Esophagus muscularis mucosa (tissue), 4 donors: ENCODE measurements at regions not wholly inside any gene's neighbourhood (a gene's known extent, or its start where the extent isn't known, plus 50 kb on each side); places are given as distances from the start of the nearest gene placed in this dataset.
A peak's percentile ranks its signal among the peaks of the same experiment; 100 is the strongest.
"Not testable (repeated sequence)": the region's sequence is repeated elsewhere in the genome, so short reads cannot be mapped to it uniquely, and the experiment has no call there.

ENCODE experiments used
- DNase-seq: peaks from one replicate; pipeline ENCODE4 v3.0.0-alpha.2; 2017; ENCODE audit errors: extremely low spot score
- H3K27ac ChIP-seq, 4 donors: fragments of 200-600 bp; sonication (generic); replicated peaks in 1 of 4; 1 replicate in 3 of 4; 2 replicates in 1 of 4; pipeline ENCODE4 v1.5.1; 2016 to 2019; ENCODE audit warnings: mild to moderate bottlenecking in 1 of 4
- H3K27me3 ChIP-seq, 4 donors: fragments of 200-600 bp; sonication (generic); one replicate each; pipeline versions ENCODE4 v1.5.1 to v1.6.0; 2016 to 2019
- H3K36me3 ChIP-seq, 4 donors: fragments of 200-600 bp; sonication (generic); one replicate each; pipeline ENCODE4 v1.5.1; 2016 to 2019
- H3K4me1 ChIP-seq, 4 donors: fragments of 200-600 bp; sonication (generic); one replicate each; pipeline ENCODE4 v1.5.1; 2016 to 2019
- H3K4me3 ChIP-seq, 4 donors: fragments of 200-600 bp; sonication (generic); 1 replicate in 2 of 4; 2 replicates in 2 of 4; pipeline ENCODE4 v1.5.1; 2016 to 2019; ENCODE audit warnings: mild to moderate bottlenecking in 4 of 4, moderate library complexity in 1 of 4
- H3K9me3 ChIP-seq, 4 donors: fragments of 200-600 bp; sonication (generic); 1 replicate in 3 of 4; 2 replicates in 1 of 4; pipeline ENCODE4 v1.5.1; 2016 to 2019
- EP300 ChIP-seq: sonication (generic); formaldehyde crosslinking; IDR thresholded peaks from one replicate; pipeline ENCODE4 v1.6.1; 2017; ENCODE audit warnings: antibody characterized with exemption
- POLR2A ChIP-seq: fragments of 450-650 bp; IDR thresholded peaks from one replicate; pipeline ENCODE4 v1.6.1; 2017; ENCODE audit warnings: antibody characterized with exemption, moderate library complexity, mild to moderate bottlenecking, low read depth
- POLR2AphosphoS5 ChIP-seq, 2 donors: sonication (generic); formaldehyde crosslinking; IDR thresholded peaks; one replicate each; pipeline ENCODE4 v1.6.1; 2017; ENCODE audit warnings: antibody characterized with exemption in 2 of 2
- WGBS: methylation state at CpG from one replicate; pipeline ENCODE4 v1.1.5; 2018; 5-methylcytosine and 5-hydroxymethylcytosine counted together
- intact Hi-C: fragments of 100-400 bp; cut with DNase I; formaldehyde crosslinking; loops from one replicate; pipeline ENCODE4 v1.15.1; 2023
- TF ChIP-seq, protein P1 (sequence below), 3 experiments: fragments of 200-600 bp in 2 of 3; fragments of 450-650 bp in 1 of 3; sonication (generic) in 2 of 3; IDR thresholded peaks; one replicate each; pipeline ENCODE4 v1.5.1; 2017 to 2019; ENCODE audit warnings: antibody characterized with exemption in 3 of 3, mild to moderate bottlenecking in 2 of 3, moderate library complexity in 1 of 3

DNA sequence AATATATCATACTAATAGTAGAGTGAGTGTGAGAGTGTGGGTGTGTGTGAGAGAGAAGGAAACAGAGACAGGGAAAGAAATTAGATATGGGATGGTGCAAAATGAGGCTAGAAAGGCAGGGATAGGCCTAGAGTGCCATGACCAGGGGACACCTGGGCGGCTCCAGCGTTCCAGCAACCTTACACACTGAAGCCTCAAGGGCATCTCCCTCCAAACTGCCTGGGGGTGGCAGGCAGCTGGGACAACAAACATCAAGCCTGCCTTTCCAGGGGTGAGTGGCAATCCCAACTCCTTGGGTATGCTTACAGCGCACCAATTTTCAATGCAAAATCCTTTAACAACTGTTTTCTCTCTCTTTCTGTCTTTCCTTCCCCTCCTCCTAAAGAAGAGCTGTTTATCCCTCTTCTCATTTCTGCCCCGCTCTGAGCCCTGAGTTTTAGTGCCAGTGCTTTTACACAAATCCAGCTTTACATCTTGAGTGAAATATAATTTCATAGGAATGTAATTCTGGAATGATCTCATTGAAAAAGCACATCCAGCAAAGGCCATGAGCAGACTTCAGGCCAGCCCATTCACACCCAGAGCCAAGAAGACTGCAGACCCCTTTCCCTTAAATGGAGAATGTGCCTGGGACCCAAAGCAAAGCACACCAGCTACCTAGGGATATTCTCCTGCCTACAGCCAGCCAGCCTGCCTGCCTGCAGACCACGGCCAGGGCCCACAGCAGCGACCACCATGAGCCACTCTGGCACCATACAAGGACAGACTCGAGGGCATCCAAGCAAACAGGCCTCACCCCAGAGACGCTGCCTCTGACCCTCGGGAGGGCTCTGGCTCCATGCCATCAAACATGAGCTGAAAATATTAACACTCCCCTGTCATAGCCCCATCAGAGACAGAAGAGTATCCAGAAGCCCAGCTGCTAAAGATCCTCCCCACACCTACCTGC lies 90.3 kb downstream of the RPL27A start:
- no peak for DNase-seq
- WGBS, result 52% methylated on average over 8 of the region's 9 CpGs

DNA sequence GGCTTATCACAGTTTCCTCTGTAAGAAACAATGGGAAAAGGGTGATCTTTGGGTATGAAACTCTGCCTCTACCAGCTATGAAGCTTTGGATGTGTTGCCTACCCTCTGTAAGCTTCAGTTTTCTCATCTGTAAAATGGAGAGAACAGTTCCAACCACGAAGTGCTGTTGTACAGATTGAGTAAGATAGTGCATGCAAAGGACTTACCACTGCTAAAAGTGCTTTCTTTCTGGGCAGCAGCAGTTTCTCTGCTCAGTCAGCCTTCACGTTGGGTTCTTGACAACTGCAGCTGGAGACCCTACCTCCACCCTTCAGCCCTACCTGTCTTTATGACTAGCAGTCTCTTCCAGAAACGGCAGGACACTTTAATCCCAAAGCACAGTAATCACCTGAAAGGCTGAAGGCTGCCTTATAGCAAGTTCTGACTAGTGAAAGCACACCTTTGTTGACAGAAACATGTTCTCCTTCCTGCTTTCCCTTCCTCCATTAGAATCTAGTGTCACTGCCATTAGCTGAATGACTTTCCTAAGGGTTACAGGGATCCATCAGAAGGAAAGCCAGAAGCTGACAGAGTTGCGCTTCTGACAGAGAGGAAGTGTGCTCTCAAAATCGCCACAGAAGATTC lies 91.4 kb downstream of the RPL27A start:
- H3K4me3 ChIP-seq, result no peak overlapping the region
- no peaks in the 10 kb centered on the region for H3K36me3 ChIP-seq
- H3K9me3 ChIP-seq, result no peaks in the 10 kb centered on the region
- peaks cover 77 to 100% (median 100%) of the 10 kb centered on the region in 4 donors for H3K4me1 ChIP-seq
- H3K27me3 ChIP-seq, result no peaks in the 10 kb centered on the region
- no peak for DNase-seq
- H3K27ac ChIP-seq, result peak overlapping the region; percentile 83 to 89 (median 86)
- TF ChIP-seq EP300 (no peak), POLR2AphosphoS5 (IDR thresholded peaks at IDR 0.05) (no peak), POLR2A (no peak)
- TF ChIP-seq, protein P1, sequence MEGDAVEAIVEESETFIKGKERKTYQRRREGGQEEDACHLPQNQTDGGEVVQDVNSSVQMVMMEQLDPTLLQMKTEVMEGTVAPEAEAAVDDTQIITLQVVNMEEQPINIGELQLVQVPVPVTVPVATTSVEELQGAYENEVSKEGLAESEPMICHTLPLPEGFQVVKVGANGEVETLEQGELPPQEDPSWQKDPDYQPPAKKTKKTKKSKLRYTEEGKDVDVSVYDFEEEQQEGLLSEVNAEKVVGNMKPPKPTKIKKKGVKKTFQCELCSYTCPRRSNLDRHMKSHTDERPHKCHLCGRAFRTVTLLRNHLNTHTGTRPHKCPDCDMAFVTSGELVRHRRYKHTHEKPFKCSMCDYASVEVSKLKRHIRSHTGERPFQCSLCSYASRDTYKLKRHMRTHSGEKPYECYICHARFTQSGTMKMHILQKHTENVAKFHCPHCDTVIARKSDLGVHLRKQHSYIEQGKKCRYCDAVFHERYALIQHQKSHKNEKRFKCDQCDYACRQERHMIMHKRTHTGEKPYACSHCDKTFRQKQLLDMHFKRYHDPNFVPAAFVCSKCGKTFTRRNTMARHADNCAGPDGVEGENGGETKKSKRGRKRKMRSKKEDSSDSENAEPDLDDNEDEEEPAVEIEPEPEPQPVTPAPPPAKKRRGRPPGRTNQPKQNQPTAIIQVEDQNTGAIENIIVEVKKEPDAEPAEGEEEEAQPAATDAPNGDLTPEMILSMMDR (IDR thresholded peaks at IDR 0.05), result no peak
- 58% methylated on average over 5 of the region's 5 CpGs for WGBS
- intact Hi-C loops, result loop anchor here (5.0 kb wide), 1 partner anchor 67 kb away; no protein-coding TSS in a partner anchor

More for the DNA sequence above, 90.3 kb downstream of the RPL27A start:
- Histone ChIP-seq H3K36me3 (no peaks in the 10 kb centered on the region), H3K4me1 (peaks cover 78 to 100% (median 100%) of the 10 kb centered on the region in 4 donors), H3K27me3 (no peaks in the 10 kb centered on the region), H3K9me3 (no peaks in the 10 kb centered on the region), H3K27ac (peak overlapping the region; percentile 83 to 89 (median 86)), H3K4me3 (no peak overlapping the region)
- TF ChIP-seq, protein P1 (IDR thresholded peaks at IDR 0.05), result no peak
- TF ChIP-seq EP300 (no peak), POLR2AphosphoS5 (IDR thresholded peaks at IDR 0.05) (no peak), POLR2A (no peak)
- intact Hi-C loops, result loop anchor here (5.0 kb wide), 1 partner anchor 66 kb away; no protein-coding TSS in a partner anchor

DNA sequence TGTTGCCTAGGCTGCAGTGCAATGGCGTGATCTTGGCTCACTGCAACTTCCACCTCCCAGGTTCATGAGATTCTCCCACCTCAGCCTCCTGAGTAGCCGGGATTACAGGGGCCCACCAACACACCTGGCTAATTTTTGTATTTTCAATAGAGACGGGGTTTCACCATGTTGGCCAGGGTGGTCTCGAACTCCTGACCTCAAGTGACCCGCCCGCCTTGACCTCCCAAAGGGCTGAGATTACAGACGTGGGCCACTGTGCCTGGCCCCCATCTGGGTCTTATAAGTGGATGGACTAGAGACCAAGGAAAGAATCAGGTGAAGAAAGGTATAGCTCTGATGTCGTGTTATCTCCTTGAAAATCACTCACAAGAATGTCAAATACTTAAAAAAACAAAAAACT lies 92.3 kb downstream of the RPL27A start:
- WGBS, result 81% methylated on average over 8 of the region's 8 CpGs
- H3K27ac ChIP-seq, result peak overlapping the region; percentile 83 to 89 (median 86)
- intact Hi-C loops, result loop anchor here (5.0 kb wide), 1 partner anchor 68 kb away; no protein-coding TSS in a partner anchor
- not testable (repeated sequence) for H3K4me3 ChIP-seq, H3K9me3 ChIP-seq, H3K36me3 ChIP-seq, H3K27me3 ChIP-seq, DNase-seq
- H3K4me1 ChIP-seq, result peaks cover 81 to 100% (median 100%) of the 10 kb centered on the region in 4 donors

DNA sequence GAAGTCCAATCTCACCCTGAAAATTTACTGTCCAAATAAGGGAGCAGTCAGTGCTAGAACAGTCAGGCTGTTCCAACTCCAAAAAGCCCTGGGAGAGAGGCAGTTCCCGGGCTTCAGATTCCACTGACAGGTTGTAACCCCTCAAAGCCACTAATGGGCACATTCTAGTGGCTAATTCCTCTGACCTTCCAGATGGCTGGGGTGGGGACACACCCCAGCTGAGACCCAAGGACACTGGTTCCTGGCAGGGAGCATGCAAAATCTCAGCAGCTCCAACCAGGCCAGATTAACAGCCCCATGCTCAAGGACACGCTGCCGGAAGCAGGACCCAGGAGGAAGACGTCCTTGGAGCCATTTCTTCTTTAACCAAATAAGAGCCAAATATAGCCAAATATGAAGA lies 92.7 kb downstream of the RPL27A start:
- 8% methylated on average over 2 of the region's 4 CpGs for WGBS
- no peak for DNase-seq
- Histone ChIP-seq H3K36me3 (no peaks in the 10 kb centered on the region), H3K27ac (peak overlapping the region; percentile 83 to 89 (median 86)), H3K9me3 (no peaks in the 10 kb centered on the region), H3K4me3 (no peak overlapping the region), H3K27me3 (no peaks in the 10 kb centered on the region), H3K4me1 (peaks cover 86 to 100% (median 99%) of the 10 kb centered on the region in 4 donors)
- TF ChIP-seq, protein P1 (IDR thresholded peaks at IDR 0.05), result no peak
- TF ChIP-seq EP300, result no peak
- no peak for TF ChIP-seq POLR2A
- peak in 1 of 2 donors; percentile 32 for TF ChIP-seq POLR2AphosphoS5 (IDR thresholded peaks at IDR 0.05)
- intact Hi-C loops, result no loop called here

DNA sequence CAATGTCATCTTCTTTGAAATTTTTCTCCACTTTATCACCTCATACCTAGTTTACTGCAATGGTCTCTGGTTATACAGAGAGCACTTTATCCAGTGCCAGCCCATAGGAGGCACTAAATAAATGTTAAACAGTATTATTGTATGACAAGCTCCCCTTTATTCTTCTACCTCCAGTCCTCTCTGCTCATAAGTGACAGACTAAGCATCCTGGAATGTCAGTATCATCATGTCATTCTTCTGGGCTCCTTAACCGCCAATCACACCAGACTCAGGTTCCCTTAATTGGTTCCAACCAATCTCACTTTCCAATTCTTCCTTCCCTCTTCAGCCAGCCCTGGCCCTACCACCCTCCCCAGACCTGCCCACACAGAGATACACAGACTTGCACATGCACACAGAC lies 93.1 kb downstream of the RPL27A start:
- Histone ChIP-seq H3K4me3 (no peak overlapping the region), H3K4me1 (peaks cover 87 to 100% (median 100%) of the 10 kb centered on the region in 4 donors)
- intact Hi-C loops, result no loop called here

More for the DNA sequence above, 93.1 kb downstream of the RPL27A start:
- 100% methylated on average over 1 of the region's 1 CpG for WGBS
- Histone ChIP-seq H3K36me3 (no peaks in the 10 kb centered on the region), H3K27me3 (no peaks in the 10 kb centered on the region), H3K27ac (peak overlapping the region; percentile 83 to 89 (median 86)), H3K9me3 (no peaks in the 10 kb centered on the region)
- TF ChIP-seq, protein P1 (IDR thresholded peaks at IDR 0.05), result no peak
- TF ChIP-seq POLR2A (no peak), EP300 (no peak)
- DNase-seq, result no peak
